ENCODE measurements at regions not wholly inside any gene's neighbourhood (a gene's known extent, or its start where the extent isn't known, plus 50 kb on each side); places are given as distances from the start of the nearest gene placed in this dataset.

- DNase-seq (ENCODE audit: low spot score) = no peak
These were observed 111.7 kb upstream of the MIS18BP1 start for GRCh38 chr14:45364565-45365156.

GRCh38 chr14:45362505-45362904 is 109.5 kb upstream of the MIS18BP1 start:
- no peak for DNase-seq (ENCODE audit: low spot score)

GRCh38 chr14:45361727-45362126 is 108.7 kb upstream of the MIS18BP1 start:
- no peak for DNase-seq (ENCODE audit: low spot score)

- no peak for DNase-seq (ENCODE audit: low spot score)
These were observed 106.7 kb upstream of the MIS18BP1 start for GRCh38 chr14:45359746-45360145.

GRCh38 chr14:45332360-45332988 is 79.5 kb upstream of the MIS18BP1 start:
- DNase-seq (ENCODE audit: low spot score) = no peak

- DNase-seq (ENCODE audit: low spot score) = no peak
These were observed 55.9 kb upstream of the MIS18BP1 start for GRCh38 chr14:45308745-45309397.
